Pancreas (tissue), 10 donors: ENCODE measurements at regions not wholly inside any gene's neighbourhood (a gene's known extent, or its start where the extent isn't known, plus 50 kb on each side); places are given as distances from the start of the nearest gene placed in this dataset.

Experiments
- ATAC-seq, 4 donors: fragments of 200-7000 bp; cut with Tn5 transposase; one replicate each; pipeline versions ENCODE4 v1.8.0 to v1.9.1; 2020; ENCODE audit warnings: mild to moderate bottlenecking in 4 of 4, moderate library complexity in 4 of 4
- DNase-seq, 6 donors: peaks; one replicate each; pipeline ENCODE4 v3.0.0-alpha.2; 2020
- FAIRE-seq: peaks from 2 replicates; lab custom pipeline; 2012; peaks lifted over from hg19 to GRCh38; lab: Jason Lieb, UNC
- H3K27ac ChIP-seq, 4 donors: fragments of 200-600 bp; sonication (generic); 1 replicate in 3 of 4; 2 replicates in 1 of 4; pipeline versions ENCODE4 v1.5.0 to v1.8.0; 2020
- H3K27me3 ChIP-seq, 4 donors: fragments of 200-600 bp; one replicate each; pipeline ENCODE4 v1.8.0; 2021
- H3K36me3 ChIP-seq, 3 donors: fragments of 200-600 bp; sonication (generic) in 1 of 3; one replicate each; pipeline versions ENCODE4 v1.5.0 to v1.8.0; 2020 to 2021
- H3K4me1 ChIP-seq, 3 donors: fragments of 200-600 bp; one replicate each; pipeline ENCODE4 v1.8.0; 2021
- H3K4me3 ChIP-seq, 4 donors: fragments of 200-600 bp; sonication (generic) in 2 of 4; one replicate each; pipeline versions ENCODE4 v1.5.0 to v1.8.0; 2020 to 2021
- H3K9me3 ChIP-seq, 4 donors: fragments of 200-600 bp; one replicate each; pipeline ENCODE4 v1.8.0; 2021
- WGBS, 2 donors: extraction: QIAGEN DNeasy Blood & Tissue Kit; methylation state at CpG; one replicate each; pipeline ENCODE4 v1.1.7; 2013; 5-methylcytosine and 5-hydroxymethylcytosine counted together
- intact Hi-C, 3 donors: fragments of 100-400 bp; cut with DNase I; formaldehyde crosslinking; loops; one replicate each; pipeline versions ENCODE4 v1.11.1 to v1.14.2; 2022
- TF ChIP-seq, protein P1 (sequence below), 4 donors: fragments of 200-600 bp; sonication (generic) in 3 of 4; IDR thresholded peaks; one replicate each; pipeline versions ENCODE4 v1.5.0 to v1.8.0; 2021; ENCODE audit warnings: antibody characterized with exemption in 4 of 4
- donor health status: healthy with polysubstance abuse.
- donor health status: DM: no; HTN: no; CAD: no; lungs with moderate emphysema.
- donor health status: DM: no; HTN: no; CAD: no.
- donor health status: control.
- donor health status: control.
- donor health status: Bipolar disorder and iron deficiency.
- donor health status: DM: yes; HTN: yes; CAD: no.
- donor health status: DM: no; HTN: no; CAD: no.
- donor health status: DM: no; HTN: no; CAD: no.
- donor health status: DM: yes; HTN: yes; CAD: no.

DNA sequence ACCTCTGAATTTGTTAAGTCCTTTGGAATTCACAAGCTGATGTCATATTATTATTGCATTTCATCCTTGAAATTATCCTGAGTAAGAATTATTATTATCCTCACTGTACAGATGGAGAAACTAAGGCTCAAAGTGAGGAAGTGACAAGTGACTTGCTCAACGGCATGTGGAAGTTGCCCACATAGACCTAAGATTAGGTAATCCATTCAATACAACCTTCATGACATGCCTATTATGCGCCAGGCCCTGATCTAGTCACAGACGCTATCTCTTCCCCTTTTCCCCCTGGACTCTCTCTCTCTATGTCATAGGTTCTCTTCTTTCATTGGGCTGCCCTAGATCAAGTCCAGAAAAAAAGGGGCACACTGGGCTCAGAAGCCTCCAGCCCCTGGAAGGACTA lies 84.9 kb upstream of the KCNK2 start:
- TF ChIP-seq, protein P1, sequence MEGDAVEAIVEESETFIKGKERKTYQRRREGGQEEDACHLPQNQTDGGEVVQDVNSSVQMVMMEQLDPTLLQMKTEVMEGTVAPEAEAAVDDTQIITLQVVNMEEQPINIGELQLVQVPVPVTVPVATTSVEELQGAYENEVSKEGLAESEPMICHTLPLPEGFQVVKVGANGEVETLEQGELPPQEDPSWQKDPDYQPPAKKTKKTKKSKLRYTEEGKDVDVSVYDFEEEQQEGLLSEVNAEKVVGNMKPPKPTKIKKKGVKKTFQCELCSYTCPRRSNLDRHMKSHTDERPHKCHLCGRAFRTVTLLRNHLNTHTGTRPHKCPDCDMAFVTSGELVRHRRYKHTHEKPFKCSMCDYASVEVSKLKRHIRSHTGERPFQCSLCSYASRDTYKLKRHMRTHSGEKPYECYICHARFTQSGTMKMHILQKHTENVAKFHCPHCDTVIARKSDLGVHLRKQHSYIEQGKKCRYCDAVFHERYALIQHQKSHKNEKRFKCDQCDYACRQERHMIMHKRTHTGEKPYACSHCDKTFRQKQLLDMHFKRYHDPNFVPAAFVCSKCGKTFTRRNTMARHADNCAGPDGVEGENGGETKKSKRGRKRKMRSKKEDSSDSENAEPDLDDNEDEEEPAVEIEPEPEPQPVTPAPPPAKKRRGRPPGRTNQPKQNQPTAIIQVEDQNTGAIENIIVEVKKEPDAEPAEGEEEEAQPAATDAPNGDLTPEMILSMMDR (IDR thresholded peaks at IDR 0.05): no peak
- 67 to 77% methylated on average over 3 of the region's 3 CpGs for WGBS, 2 donors
- H3K36me3 ChIP-seq: no peaks in the 10 kb centered on the region
- ATAC-seq (no peak), DNase-seq (no peak), FAIRE-seq (no peak)
- no peaks in the 10 kb centered on the region for H3K4me1 ChIP-seq
- no peaks in the 10 kb centered on the region for H3K9me3 ChIP-seq
- no peak overlapping the region for H3K27ac ChIP-seq
- intact Hi-C loops: no loop called here
- no peak overlapping the region for H3K4me3 ChIP-seq
- H3K27me3 ChIP-seq: no peaks in the 10 kb centered on the region

DNA sequence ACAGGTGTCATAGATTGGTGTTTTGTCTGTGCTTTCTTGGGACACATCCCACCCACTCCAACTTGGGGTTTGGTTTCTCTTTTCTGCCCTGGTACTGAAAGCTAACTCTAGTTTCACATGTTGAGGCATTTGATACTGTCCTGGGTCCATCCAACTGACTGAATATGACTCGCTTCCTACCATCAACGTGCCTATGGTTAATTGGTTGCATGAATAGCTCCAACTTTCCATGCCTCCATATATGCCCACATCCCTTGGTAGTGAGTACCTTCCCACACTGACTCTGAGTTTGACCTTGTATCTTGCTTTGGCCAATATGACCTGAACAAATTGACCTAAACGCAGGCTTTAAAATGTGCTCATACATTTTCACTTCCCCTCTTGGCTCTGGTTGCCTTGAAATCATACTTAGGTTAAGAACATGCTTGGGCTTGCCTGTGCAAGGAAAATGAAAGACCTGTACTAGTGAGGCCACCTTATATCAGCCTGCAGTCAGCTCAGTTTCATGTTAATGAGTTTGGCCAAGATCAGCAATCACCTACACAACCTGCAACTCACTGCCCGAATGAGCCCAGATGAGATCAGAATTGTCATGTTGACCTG lies 81.0 kb upstream of the KCNK2 start:
- no peak overlapping the region for H3K4me3 ChIP-seq
- intact Hi-C loops: no loop called here
- H3K27me3 ChIP-seq: no peaks in the 10 kb centered on the region
- FAIRE-seq: no peak
- H3K4me1 ChIP-seq: no peaks in the 10 kb centered on the region
- WGBS, 2 donors: 70 to 84% methylated on average over 4 of the region's 4 CpGs
- no peak for DNase-seq
- H3K9me3 ChIP-seq: no peaks in the 10 kb centered on the region
- no peaks in the 10 kb centered on the region for H3K36me3 ChIP-seq
- H3K27ac ChIP-seq: no peak overlapping the region
- TF ChIP-seq, protein P1 (IDR thresholded peaks at IDR 0.05): no peak
- no peak for ATAC-seq

DNA sequence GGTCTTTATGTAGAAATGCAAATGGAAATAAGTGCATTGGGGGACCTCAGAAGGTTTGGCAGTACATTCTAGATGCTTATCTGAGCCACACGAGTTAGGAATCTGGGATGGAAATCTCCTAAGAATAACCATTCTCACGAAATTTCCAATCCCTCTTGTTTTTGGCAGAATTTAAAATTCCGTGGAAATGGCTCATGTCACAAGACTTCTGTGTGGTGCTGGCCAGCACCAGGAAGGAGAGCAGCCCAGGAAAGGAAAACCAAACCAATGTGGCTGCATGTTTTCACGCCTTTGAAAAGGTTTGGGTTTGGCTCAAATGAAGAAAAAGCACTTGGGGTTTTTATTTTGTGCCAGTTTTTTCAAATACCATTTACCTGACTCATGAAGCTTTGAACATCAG lies 80.1 kb upstream of the KCNK2 start:
- no peak for DNase-seq
- no peak overlapping the region for H3K4me3 ChIP-seq
- intact Hi-C loops: no loop called here
- H3K4me1 ChIP-seq: no peaks in the 10 kb centered on the region
- no peak for FAIRE-seq
- WGBS, 2 donors: 40 to 47% methylated on average over 4 of the region's 4 CpGs
- H3K27ac ChIP-seq: no peak overlapping the region
- no peak for ATAC-seq
- no peaks in the 10 kb centered on the region for H3K27me3 ChIP-seq
- H3K36me3 ChIP-seq: no peaks in the 10 kb centered on the region
- H3K9me3 ChIP-seq: no peaks in the 10 kb centered on the region
- TF ChIP-seq, protein P1 (IDR thresholded peaks at IDR 0.05): no peak

DNA sequence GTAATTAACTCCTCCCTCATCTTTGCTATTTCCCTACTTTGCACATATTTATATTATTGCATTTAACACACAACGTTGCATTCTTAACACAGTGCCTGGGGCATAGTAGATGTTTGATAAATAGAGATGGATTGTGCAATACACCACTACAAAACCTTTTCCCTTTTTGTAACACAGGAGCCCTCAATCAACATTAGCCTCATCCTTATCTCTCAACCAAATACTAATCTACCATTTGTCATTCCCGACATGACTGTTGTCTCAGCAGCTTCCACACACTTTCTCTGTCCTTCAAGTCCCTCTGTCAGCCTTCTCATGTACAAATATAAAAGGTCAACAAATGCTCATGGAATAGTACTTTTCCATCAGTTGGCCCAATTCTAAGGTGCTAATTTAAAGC lies 78.9 kb upstream of the KCNK2 start:
- Histone ChIP-seq H3K4me3 (no peak overlapping the region), H3K36me3 (no peaks in the 10 kb centered on the region), H3K4me1 (no peaks in the 10 kb centered on the region), H3K27ac (no peak overlapping the region), H3K9me3 (no peaks in the 10 kb centered on the region), H3K27me3 (no peaks in the 10 kb centered on the region)
- DNase-seq (no peak), ATAC-seq (no peak), FAIRE-seq (no peak)
- TF ChIP-seq, protein P1 (IDR thresholded peaks at IDR 0.05): no peak
- intact Hi-C loops: no loop called here
- 26% methylated on average over 2 of the region's 2 CpGs for WGBS, 2 donors

DNA sequence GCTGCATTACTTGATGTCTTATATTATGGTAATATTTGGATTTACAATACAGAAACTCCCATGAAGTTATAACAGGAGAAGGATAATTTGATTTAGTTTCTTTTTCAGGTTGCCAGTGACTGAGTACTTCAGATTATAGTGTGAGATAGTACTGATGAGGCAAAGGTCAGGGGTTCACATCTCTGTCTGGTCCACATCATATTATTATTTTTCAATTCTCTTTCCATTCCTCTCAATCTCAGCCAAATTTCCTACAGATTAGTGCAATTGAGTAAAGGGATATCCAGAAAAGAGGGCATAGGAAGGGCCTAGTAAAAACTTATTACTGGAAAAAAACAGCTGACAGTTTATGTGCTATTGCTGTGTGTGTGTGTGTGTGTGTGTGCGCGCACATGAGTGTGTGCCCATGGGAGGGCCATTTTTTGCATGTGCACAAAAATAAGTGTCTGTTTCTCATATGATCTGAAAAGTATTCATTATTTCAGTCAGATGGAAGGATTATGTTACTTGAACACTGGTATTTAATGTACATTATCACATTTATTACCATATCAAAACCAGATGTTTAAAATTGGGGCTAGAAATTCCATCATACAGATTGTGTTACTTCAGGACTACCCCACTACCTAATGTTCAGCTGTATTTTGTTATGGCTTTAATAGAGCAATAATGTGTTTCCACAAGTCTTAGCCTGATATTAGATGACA lies 78.3 kb upstream of the KCNK2 start:
- FAIRE-seq: no peak
- no peak for ATAC-seq

More for the DNA sequence above, 78.3 kb upstream of the KCNK2 start:
- intact Hi-C loops: no loop called here
- no peak for DNase-seq
- H3K36me3 ChIP-seq: no peaks in the 10 kb centered on the region
- TF ChIP-seq, protein P1 (IDR thresholded peaks at IDR 0.05): no peak
- no peak overlapping the region for H3K4me3 ChIP-seq
- H3K4me1 ChIP-seq: no peaks in the 10 kb centered on the region
- WGBS, 2 donors: 90 to 91% methylated on average over 2 of the region's 2 CpGs
- H3K27me3 ChIP-seq: no peaks in the 10 kb centered on the region
- H3K27ac ChIP-seq: no peak overlapping the region
- no peaks in the 10 kb centered on the region for H3K9me3 ChIP-seq
